ENCODE measurements at regions not wholly inside any gene's neighbourhood (a gene's known extent, or its start where the extent isn't known, plus 50 kb on each side); places are given as distances from the start of the nearest gene placed in this dataset.
"Not testable (repeated sequence)": the region's sequence is repeated elsewhere in the genome, so short reads cannot be mapped to it uniquely, and the experiment has no call there.

DNA sequence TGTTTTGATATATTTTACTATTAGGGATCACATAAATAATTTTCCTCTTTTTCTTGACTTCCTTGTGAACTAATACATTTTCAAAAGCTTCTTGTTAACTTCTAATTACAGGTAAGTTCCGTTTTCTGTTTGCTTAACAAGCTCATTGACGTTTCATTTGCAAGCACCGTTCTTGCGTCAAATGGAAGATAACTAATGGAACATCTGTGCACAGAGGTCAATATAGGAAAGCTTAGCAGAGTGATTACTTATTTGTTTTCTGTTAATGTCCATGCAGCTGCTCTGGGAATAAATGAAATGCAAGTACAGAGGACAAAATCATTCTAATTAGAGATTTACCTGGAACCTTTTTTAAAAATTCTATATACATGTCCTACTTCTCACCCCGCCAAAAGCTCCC, 115.5 kb upstream of the C2CD4B start:
- Mint-ChIP-seq H3K9me3 (no peaks in the 10 kb centered on the region), H3K27ac (no peak overlapping the region), H3K4me1 (no peaks in the 10 kb centered on the region), H3K27me3 (peaks cover 21% of the 10 kb centered on the region), H3K4me3 (no peak overlapping the region), H3K36me3 (ENCODE audit: low read depth) (no peaks in the 10 kb centered on the region)
- no peak for TF ChIP-seq CTCF (IDR thresholded peaks at IDR 0.05)
- ATAC-seq (ENCODE audit: low read depth), result no peak
- CTCF ChIA-PET, result no interaction called here
- POLR2A ChIA-PET, result no interaction called here
- intact Hi-C loops (cut with micrococcal nuclease), result no loop called here
- no peak for DNase-seq

- H3K9me3 Mint-ChIP-seq; H3K27ac Mint-ChIP-seq; intact Hi-C loops (cut with micrococcal nuclease); POLR2A ChIA-PET; DNase-seq; ATAC-seq (ENCODE audit: low read depth); H3K4me1 Mint-ChIP-seq; H3K36me3 Mint-ChIP-seq (ENCODE audit: low read depth); CTCF ChIA-PET; H3K4me3 Mint-ChIP-seq: not testable (repeated sequence)
- peaks cover 20% of the 10 kb centered on the region for H3K27me3 Mint-ChIP-seq
These were observed 116.7 kb upstream of the C2CD4B start for GRCh38 chr15:62281801-62282200.

GRCh38 chr15:62287066-62287857, 122.2 kb upstream of the C2CD4B start:
- Mint-ChIP-seq H3K4me1 (no peaks in the 10 kb centered on the region), H3K27ac (no peak overlapping the region), H3K36me3 (ENCODE audit: low read depth) (no peaks in the 10 kb centered on the region), H3K9me3 (peaks cover 2% of the 10 kb centered on the region), H3K27me3 (peaks cover 15% of the 10 kb centered on the region), H3K4me3 (no peak overlapping the region)
- ChIA-PET POLR2A (no interaction called here), CTCF (no interaction called here)
- ATAC-seq (ENCODE audit: low read depth) (no peak), DNase-seq (no peak)
- no peak for TF ChIP-seq CTCF (IDR thresholded peaks at IDR 0.05)
- intact Hi-C loops (cut with micrococcal nuclease), result no loop called here

- no peaks in the 10 kb centered on the region for H3K36me3 Mint-ChIP-seq (ENCODE audit: low read depth)
- H3K4me1 Mint-ChIP-seq, result no peaks in the 10 kb centered on the region
- ATAC-seq (ENCODE audit: low read depth) (no peak), DNase-seq (no peak)
- no peak for TF ChIP-seq CTCF (IDR thresholded peaks at IDR 0.05)
- H3K27ac Mint-ChIP-seq, result no peak overlapping the region
- intact Hi-C loops (cut with micrococcal nuclease), result no loop called here
- POLR2A ChIA-PET, result no interaction called here
- H3K27me3 Mint-ChIP-seq, result peaks cover 17% of the 10 kb centered on the region
- H3K4me3 Mint-ChIP-seq, result no peak overlapping the region
- peaks cover 2% of the 10 kb centered on the region for H3K9me3 Mint-ChIP-seq
- CTCF ChIA-PET, result no interaction called here
These were observed 123.4 kb upstream of the C2CD4B start for GRCh38 chr15:62288361-62289017.

DNA sequence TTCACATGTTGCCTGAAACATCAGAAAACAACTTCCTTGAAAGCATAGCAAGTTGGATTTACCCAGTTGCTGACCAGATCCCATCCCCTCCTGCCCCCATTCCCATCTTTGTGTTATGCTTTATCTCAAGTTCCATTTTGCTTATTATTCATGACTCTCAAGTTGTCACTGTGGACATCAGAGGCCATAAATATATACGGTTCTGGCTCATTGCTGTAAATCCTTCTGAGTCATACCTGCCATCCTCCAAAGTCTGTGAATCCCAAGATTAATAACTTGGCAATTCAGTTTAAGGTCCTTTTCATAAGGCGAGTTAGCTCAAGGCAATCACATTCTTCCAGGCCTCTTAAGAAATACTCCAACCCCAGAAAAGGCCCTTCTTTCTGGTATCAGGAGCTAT, 126.2 kb upstream of the C2CD4B start:
- H3K4me1 Mint-ChIP-seq, result no peaks in the 10 kb centered on the region
- intact Hi-C loops (cut with micrococcal nuclease), result no loop called here
- ATAC-seq (ENCODE audit: low read depth) (no peak), DNase-seq (no peak)
- no peaks in the 10 kb centered on the region for H3K36me3 Mint-ChIP-seq (ENCODE audit: low read depth)
- H3K9me3 Mint-ChIP-seq, result peaks cover 4% of the 10 kb centered on the region
- TF ChIP-seq CTCF (IDR thresholded peaks at IDR 0.05), result no peak
- POLR2A ChIA-PET, result no interaction called here
- no peak overlapping the region for H3K4me3 Mint-ChIP-seq
- CTCF ChIA-PET, result no interaction called here
- peaks cover 21% of the 10 kb centered on the region for H3K27me3 Mint-ChIP-seq
- H3K27ac Mint-ChIP-seq, result no peak overlapping the region
